ENCODE measurements at regions not wholly inside any gene's neighbourhood (a gene's known extent, or its start where the extent isn't known, plus 50 kb on each side); places are given as distances from the start of the nearest gene placed in this dataset.

DNA sequence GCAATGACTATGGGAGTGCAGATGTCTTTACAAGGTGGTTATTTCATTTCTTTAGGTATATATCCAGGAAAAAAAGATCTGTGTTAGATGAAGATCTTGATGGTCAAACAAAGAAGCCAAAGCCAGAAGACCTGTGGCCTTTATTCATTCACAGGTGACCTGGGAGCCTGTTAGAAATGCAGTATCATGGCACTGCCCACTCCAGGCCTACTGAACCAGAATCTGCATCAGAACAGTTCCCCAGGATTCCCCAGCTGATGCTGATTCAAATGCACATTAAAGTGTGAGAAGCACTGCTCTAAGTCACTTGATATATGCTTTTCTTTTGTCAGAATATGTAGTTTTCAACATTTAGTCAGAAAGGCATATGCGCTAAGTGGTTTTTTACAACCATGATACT is 251.1 kb downstream of the IPMK start:
- ATAC-seq (ENCODE audit: low FRiP score) = no peak
- no peak for DNase-seq (ENCODE audit: low spot score)
- TF ChIP-seq, protein P1, sequence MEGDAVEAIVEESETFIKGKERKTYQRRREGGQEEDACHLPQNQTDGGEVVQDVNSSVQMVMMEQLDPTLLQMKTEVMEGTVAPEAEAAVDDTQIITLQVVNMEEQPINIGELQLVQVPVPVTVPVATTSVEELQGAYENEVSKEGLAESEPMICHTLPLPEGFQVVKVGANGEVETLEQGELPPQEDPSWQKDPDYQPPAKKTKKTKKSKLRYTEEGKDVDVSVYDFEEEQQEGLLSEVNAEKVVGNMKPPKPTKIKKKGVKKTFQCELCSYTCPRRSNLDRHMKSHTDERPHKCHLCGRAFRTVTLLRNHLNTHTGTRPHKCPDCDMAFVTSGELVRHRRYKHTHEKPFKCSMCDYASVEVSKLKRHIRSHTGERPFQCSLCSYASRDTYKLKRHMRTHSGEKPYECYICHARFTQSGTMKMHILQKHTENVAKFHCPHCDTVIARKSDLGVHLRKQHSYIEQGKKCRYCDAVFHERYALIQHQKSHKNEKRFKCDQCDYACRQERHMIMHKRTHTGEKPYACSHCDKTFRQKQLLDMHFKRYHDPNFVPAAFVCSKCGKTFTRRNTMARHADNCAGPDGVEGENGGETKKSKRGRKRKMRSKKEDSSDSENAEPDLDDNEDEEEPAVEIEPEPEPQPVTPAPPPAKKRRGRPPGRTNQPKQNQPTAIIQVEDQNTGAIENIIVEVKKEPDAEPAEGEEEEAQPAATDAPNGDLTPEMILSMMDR (IDR thresholded peaks at IDR 0.05) = no peak

DNA sequence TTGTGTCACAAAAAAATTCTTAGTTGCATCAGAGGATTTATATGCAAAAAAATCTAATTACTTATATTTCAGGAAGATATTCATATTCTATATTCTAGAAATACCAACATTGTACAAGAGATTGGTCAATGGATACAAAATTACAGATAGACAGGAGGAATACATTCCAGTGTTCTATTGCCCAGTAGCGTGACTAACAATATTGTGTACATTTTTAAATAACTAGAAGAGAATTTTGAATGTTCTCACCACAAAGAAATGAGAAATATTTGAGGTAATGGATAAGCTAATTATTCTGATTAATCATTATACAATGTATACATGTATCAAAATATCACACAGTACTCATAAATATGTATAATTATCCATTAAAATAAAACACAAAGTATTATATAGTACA is 253.3 kb downstream of the IPMK start:
- ATAC-seq (ENCODE audit: low FRiP score) (no peak), DNase-seq (ENCODE audit: low spot score) (no peak)
- TF ChIP-seq, protein P1 (IDR thresholded peaks at IDR 0.05) = no peak

DNA sequence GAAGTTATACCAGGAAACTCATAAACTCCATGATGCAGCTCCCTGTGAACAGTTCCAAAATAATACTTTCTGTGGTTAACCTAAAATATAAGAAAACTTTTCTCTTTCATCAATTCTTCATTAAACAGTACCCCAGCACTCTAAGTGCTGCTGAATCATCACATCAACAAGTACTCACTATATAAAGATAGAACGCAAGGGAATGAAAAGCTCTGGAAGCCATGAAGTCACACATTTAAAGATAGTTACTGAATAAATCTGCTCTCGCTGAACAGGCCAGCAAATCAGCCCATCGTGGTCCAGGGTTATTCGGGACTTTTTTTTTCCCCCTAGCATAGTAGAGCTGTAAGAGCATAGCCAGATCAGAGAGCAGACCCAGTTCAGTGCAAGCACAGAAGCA is 254.3 kb downstream of the IPMK start:
- DNase-seq (ENCODE audit: low spot score) (no peak), ATAC-seq (ENCODE audit: low FRiP score) (no peak)
- TF ChIP-seq, protein P1 (IDR thresholded peaks at IDR 0.05) = no peak

DNA sequence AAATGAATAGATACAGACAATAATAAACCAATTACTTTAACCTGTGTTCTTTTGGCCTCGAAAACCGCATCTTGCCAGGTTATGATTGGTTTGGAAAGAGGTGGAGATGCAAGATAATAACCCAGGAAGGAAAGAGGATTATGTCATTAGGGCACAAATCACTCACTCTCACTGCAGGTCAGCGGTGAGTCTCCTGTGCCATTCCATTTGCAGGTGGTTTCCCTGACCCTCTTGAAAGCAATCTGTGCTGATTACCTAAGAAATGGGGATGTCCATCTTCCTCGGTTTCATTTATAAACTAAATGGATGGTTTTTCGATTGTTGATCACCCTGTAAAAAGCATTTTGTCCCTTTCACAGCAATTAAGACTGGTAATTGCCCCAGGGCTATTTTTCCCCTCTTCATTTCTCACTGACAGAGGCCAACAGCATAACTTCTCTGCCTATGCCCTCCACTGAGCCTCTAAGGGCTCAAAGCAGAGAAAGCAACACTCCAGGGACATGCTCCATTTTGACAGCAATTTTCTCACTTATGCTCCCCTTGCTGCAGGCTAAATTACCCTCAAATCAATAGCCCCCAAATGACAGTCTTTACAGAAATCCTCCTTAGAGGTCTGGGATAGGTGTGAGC is 257.5 kb downstream of the IPMK start:
- ATAC-seq (ENCODE audit: low FRiP score) (no peak), DNase-seq (ENCODE audit: low spot score) (no peak)
- TF ChIP-seq, protein P1 (IDR thresholded peaks at IDR 0.05) = no peak

DNA sequence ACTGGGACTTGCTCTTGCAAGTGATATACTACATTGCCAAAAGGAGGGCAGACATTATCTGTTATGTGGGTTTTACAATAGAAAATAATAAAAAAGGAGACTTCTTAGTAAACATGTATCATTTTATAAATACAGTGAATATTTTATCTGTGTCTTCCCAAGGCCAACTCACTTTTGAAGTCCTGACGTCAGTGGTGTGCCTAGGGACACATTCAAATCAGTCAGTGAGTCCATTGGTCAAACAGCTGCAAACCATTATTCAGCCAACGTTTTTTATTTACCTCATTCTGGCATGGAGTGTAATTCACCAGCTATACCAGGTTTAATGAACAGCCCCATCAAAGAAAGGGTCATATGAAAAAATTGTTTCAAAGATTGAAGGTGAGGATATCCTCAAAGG is 263.7 kb downstream of the IPMK start:
- TF ChIP-seq, protein P1 (IDR thresholded peaks at IDR 0.05) = no peak
- DNase-seq (ENCODE audit: low spot score) (no peak), ATAC-seq (ENCODE audit: low FRiP score) (no peak)

DNA sequence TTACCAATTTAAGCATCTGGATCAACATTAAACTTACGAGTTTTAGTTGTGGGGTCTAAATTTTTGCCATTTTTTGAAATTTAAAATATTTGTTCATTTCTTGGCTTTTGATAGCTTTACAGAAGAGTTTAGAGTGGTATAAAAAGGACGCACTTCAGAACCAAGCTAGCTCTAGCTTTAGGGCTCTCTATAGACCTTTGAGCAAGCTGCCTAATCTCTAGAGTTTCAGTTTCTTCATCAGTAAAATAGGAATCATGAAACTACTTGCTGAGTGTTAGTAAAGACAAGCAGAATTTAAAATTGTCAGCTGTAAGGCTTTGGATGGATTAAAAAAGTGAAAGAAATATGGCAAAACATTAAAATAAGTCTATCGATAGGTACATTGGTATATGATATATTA is 266.5 kb downstream of the IPMK start:
- no peak for ATAC-seq (ENCODE audit: low FRiP score)
- no peak for DNase-seq (ENCODE audit: low spot score)
- TF ChIP-seq, protein P1 (IDR thresholded peaks at IDR 0.05) = no peak

DNA sequence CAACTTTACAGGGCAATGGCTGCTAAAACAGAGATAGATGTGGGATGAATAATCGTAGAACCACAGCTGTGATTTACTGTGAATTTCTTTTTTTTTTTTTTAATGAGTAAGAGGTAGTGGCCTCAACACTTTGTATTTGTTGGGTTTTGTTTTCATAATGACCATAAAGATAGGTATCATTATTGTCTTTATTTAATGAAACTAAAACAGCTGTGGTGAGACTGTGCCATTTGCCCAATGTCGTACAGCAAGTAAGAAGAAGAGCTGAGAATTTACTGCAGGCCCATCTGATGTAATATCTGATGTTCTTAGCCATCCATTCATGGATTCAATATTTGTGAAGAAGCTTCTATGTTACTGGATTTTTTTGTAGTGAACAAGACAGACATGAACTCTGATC is 271.2 kb downstream of the IPMK start:
- no peak for DNase-seq (ENCODE audit: low spot score)
- TF ChIP-seq, protein P1 (IDR thresholded peaks at IDR 0.05) = no peak
- ATAC-seq (ENCODE audit: low FRiP score) = no peak
